Calu3 (cell line): ENCODE measurements at regions not wholly inside any gene's neighbourhood (a gene's known extent, or its start where the extent isn't known, plus 50 kb on each side); places are given as distances from the start of the nearest gene placed in this dataset.
"Not testable (repeated sequence)": the region's sequence is repeated elsewhere in the genome, so short reads cannot be mapped to it uniquely, and the experiment has no call there.

Source experiments
- BruUV-seq: library from RNA; stranded (reverse); fragments of 400-500 nt; replicated peaks from 2 replicates; lab custom pipeline; 2021; lab: Mats Ljungman, UMichigan
- CTCF ChIA-PET: fragments of 300-600 bp; sonication (Branson Sonifier 250); formaldehyde crosslinking; loops from one replicate; lab custom pipeline; 2022; ENCODE audit warnings: antibody characterized with exemption; lab: Charles Lee
- DNase-seq: peaks from one replicate; pipeline ENCODE4 v3.0.0; 2022
- H3K27ac Mint-ChIP-seq: one replicate; pipeline ENCODE4 v1.8.0; 2022; ENCODE audit warnings: mixed read lengths; ENCODE audit not compliant: unreplicated experiment
- H3K27me3 Mint-ChIP-seq: one replicate; pipeline ENCODE4 v1.8.0; 2022; ENCODE audit warnings: mixed read lengths; ENCODE audit not compliant: unreplicated experiment
- H3K36me3 Mint-ChIP-seq: one replicate; pipeline ENCODE4 v1.8.0; 2022; ENCODE audit warnings: mild to moderate bottlenecking, moderate library complexity, mixed read lengths; ENCODE audit not compliant: insufficient read depth, unreplicated experiment
- H3K4me1 Mint-ChIP-seq: one replicate; pipeline ENCODE4 v1.8.0; 2022; ENCODE audit warnings: mild to moderate bottlenecking, low read depth, mixed read lengths; ENCODE audit not compliant: unreplicated experiment
- H3K4me3 Mint-ChIP-seq: one replicate; pipeline ENCODE4 v1.8.0; 2022; ENCODE audit warnings: mild to moderate bottlenecking, low read depth, moderate library complexity, mixed read lengths; ENCODE audit not compliant: unreplicated experiment
- H3K9me3 Mint-ChIP-seq: one replicate; pipeline ENCODE4 v1.8.0; 2022; ENCODE audit warnings: low read depth, mixed read lengths; ENCODE audit not compliant: unreplicated experiment
- intact Hi-C: fragments of 100-400 bp; cut with micrococcal nuclease; formaldehyde crosslinking; loops from one replicate; pipeline ENCODE4 v1.10.0; 2022; ENCODE audit not compliant: unreplicated experiment
- TF ChIP-seq, protein P1 (sequence below): fragments of 200-600 bp; IDR thresholded peaks from one replicate; pipeline ENCODE4 v1.8.0; 2022; ENCODE audit warnings: antibody characterized with exemption; ENCODE audit not compliant: unreplicated experiment

DNA sequence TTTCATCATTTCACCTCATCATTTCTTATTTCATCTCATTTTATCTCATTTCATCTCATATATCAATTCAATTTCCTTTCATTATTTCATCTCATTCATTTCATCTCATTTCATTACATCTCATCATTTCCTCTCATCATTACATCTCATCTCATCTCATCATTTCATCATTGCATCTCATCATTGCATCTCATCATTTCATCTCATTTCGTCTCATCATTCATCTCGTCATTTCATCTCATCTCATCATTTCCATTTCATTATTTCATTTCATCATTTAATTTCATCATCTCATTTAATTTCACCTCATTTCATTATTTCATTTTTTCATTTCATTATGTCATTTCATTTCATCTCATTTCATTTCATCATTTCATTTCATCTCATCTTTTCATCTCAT lies 168.5 kb upstream of the FAM72C start:
- H3K36me3 Mint-ChIP-seq, DNase-seq, H3K27ac Mint-ChIP-seq, BruUV-seq, intact Hi-C loops, H3K9me3 Mint-ChIP-seq, H3K4me1 Mint-ChIP-seq, CTCF ChIA-PET, H3K4me3 Mint-ChIP-seq: not testable (repeated sequence)
- peaks cover 25% of the 10 kb centered on the region for H3K27me3 Mint-ChIP-seq

DNA sequence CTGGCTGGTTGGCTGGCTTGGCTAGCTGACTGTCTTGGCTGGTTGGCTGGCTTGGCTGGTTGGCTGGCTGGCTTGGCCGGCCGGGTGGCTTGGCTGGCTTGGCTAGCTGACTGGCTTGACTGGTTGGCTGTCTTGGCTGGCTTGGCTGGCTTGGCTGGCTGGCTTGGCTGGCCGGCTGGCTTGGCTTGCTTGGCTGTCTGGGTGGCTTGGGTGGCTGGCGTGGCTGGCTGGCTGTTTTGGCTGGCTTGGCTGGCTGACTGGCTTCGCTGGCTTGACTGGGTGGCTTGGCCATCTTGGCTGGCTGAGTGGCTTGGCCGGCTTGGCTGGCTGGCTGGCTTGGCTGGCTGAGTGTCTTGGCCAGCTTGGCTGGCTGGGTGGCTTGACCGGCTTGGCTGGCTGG lies 133.2 kb upstream of the FAM72C start:
- H3K9me3 Mint-ChIP-seq, DNase-seq: not testable (repeated sequence)

DNA sequence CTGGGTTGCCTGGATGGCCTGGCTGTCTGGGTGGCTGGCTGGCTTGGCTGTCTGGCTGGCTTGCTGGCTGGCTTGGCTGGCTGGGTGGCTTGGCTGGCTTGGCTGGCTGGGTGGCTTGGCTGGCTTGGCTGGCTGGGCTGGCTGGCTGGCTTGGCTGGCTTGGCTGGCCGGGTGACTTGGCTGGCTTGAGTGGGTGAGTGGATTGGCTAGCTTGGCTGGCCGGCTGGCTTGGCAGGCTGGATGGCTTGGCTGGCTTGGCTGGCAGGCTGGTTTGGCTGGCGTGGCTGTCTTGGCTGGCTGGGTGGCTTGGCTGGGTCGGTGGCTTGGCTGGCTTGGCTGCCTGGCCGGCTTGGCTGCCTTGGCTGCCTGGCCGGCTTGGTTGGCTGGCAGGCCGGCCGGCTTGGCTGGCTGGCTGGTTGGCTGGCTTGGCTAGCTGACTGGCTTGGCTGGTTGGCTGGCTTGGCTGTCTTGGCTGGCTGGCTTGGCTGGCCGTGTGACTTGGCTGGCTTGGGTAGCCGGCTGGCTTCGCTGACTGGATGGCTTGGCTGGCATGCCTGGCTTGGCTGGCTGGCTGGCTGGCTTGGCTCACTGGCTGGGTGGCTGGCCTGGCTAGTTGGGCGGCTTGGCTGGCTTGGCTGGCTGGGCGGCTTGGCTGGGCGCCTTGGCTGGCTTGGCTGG lies 132.4 kb upstream of the FAM72C start:
- H3K9me3 Mint-ChIP-seq, intact Hi-C loops, CTCF ChIA-PET, H3K4me3 Mint-ChIP-seq, BruUV-seq, H3K27ac Mint-ChIP-seq, H3K4me1 Mint-ChIP-seq, H3K27me3 Mint-ChIP-seq: not testable (repeated sequence)
- peaks cover 10% of the 10 kb centered on the region for H3K36me3 Mint-ChIP-seq
- peak; percentile 43 for DNase-seq

More for the DNA sequence above, 133.2 kb upstream of the FAM72C start:
- H3K27ac Mint-ChIP-seq, H3K4me1 Mint-ChIP-seq, CTCF ChIA-PET, H3K4me3 Mint-ChIP-seq, H3K27me3 Mint-ChIP-seq, intact Hi-C loops, BruUV-seq: not testable (repeated sequence)
- H3K36me3 Mint-ChIP-seq, result peaks cover 10% of the 10 kb centered on the region

DNA sequence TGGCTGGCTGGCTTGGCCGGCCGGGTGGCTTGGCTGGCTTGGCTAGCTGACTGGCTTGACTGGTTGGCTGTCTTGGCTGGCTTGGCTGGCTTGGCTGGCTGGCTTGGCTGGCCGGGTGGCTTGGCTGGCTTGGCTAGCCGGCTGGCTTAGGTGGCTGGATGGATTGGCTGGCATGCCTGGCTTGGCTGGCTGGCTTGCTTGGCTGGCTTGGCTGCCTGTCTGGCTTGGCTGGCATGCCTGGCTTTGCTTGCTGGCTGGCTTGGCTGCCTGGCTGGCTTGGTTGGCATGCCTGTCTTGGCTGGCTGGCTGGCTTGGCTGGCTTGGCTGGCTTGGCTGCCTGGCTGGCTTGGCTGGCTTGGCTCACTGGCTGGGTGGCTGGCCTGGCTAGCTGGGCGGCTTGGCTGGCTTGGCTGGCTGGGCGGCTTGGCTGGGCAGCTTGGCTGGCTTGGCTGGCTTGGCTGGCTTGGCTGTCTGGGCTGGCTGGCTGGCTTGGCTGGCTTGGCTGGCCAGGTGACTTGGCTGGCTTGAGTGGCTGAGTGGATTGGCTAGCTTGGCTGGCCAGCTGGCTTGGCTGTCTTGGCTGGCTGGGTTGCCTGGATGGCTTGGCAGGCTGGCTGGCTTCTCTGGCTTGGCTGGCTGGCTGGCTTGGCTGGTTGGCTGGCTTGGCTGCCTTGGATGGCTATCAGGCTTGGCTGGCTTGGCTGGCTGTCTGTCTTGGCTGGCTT lies 131.5 kb upstream of the FAM72C start:
- H3K4me3 Mint-ChIP-seq, BruUV-seq, intact Hi-C loops, H3K9me3 Mint-ChIP-seq, H3K27me3 Mint-ChIP-seq, CTCF ChIA-PET, H3K27ac Mint-ChIP-seq, H3K4me1 Mint-ChIP-seq: not testable (repeated sequence)
- peak; percentile 51 for DNase-seq
- peaks cover 10% of the 10 kb centered on the region for H3K36me3 Mint-ChIP-seq

DNA sequence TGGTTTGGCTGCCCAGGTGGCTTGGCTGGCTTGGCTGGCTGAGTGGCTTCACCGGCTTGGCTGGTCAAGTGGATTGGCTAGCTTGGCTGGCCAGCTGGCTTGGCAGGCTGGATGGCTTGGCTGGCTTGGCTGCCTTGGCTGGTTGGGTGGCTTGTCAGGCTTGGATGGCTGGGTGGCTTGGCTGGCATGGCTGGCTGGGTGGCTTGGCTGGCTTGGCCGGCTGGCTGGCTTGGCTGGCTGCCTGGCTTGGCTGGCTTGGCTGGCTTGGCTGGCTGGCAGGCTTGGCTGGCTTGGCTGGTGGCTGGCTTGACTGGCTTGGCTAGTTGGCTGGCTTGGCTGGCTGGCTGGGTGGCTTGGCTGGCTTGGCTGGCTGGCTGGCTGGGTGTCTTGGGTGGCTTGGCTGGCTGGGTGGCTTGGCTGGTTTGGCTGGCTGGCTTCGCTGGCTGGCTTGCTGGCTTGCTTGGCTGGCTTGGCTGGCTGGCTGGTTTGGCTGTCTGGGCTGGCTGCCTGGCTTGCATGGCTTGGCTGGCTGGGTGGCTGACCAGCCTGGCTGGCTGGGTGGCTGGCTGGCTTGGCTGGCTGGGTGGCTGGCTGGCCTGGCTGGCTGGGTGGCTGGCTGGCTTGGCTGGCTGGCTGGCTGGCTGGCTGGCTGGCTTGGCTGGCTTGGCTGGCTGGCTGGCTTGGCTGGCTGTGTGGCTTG lies 130.4 kb upstream of the FAM72C start:
- H3K4me3 Mint-ChIP-seq, intact Hi-C loops, H3K9me3 Mint-ChIP-seq, CTCF ChIA-PET, H3K4me1 Mint-ChIP-seq, BruUV-seq, H3K27ac Mint-ChIP-seq, H3K27me3 Mint-ChIP-seq: not testable (repeated sequence)
- H3K36me3 Mint-ChIP-seq, result peaks cover 10% of the 10 kb centered on the region
- DNase-seq, result peak; percentile 5

DNA sequence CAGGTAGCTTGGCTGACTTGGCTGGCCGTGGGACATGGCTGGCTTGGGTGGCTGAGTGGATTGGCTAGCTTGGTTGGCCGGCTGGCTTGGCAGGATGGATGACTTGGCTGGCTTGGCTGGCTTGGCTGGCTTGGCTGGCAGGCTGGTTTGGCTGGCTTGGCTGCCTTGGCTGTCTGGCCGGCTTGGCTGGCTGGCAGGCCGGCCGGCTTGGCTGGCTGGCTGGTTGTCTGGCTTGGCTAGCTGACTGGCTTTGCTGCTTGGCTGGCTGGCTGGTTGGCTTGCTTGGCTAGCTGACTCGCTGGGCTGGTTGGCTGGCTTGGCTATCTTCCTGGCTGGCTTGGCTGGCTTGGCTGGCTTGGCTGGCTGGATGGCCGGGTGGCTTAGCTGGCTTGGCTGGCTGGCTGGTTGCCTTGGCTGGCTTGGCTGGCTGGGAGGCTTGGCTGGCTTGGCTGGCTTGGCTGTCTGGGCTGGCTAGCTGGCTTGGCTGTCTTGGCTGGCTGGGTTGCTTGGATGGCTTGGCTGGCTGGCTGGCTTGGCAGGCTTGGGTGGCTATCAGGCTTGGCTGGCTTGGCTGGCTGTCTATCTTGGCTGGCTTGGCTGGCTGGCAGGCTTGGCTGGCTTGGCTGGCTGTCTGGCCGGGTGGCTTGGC lies 129.7 kb upstream of the FAM72C start:
- intact Hi-C loops, result no loop called here
- Mint-ChIP-seq H3K9me3 (peaks cover 4% of the 10 kb centered on the region), H3K4me1 (no peaks in the 10 kb centered on the region), H3K4me3 (no peak overlapping the region), H3K27ac (no peak overlapping the region), H3K36me3 (peaks cover 10% of the 10 kb centered on the region), H3K27me3 (no peaks in the 10 kb centered on the region)
- DNase-seq, result no peak
- TF ChIP-seq, protein P1, sequence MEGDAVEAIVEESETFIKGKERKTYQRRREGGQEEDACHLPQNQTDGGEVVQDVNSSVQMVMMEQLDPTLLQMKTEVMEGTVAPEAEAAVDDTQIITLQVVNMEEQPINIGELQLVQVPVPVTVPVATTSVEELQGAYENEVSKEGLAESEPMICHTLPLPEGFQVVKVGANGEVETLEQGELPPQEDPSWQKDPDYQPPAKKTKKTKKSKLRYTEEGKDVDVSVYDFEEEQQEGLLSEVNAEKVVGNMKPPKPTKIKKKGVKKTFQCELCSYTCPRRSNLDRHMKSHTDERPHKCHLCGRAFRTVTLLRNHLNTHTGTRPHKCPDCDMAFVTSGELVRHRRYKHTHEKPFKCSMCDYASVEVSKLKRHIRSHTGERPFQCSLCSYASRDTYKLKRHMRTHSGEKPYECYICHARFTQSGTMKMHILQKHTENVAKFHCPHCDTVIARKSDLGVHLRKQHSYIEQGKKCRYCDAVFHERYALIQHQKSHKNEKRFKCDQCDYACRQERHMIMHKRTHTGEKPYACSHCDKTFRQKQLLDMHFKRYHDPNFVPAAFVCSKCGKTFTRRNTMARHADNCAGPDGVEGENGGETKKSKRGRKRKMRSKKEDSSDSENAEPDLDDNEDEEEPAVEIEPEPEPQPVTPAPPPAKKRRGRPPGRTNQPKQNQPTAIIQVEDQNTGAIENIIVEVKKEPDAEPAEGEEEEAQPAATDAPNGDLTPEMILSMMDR, result no peak
- BruUV-seq, result no TSS peak
- CTCF ChIA-PET, result no interaction called here

DNA sequence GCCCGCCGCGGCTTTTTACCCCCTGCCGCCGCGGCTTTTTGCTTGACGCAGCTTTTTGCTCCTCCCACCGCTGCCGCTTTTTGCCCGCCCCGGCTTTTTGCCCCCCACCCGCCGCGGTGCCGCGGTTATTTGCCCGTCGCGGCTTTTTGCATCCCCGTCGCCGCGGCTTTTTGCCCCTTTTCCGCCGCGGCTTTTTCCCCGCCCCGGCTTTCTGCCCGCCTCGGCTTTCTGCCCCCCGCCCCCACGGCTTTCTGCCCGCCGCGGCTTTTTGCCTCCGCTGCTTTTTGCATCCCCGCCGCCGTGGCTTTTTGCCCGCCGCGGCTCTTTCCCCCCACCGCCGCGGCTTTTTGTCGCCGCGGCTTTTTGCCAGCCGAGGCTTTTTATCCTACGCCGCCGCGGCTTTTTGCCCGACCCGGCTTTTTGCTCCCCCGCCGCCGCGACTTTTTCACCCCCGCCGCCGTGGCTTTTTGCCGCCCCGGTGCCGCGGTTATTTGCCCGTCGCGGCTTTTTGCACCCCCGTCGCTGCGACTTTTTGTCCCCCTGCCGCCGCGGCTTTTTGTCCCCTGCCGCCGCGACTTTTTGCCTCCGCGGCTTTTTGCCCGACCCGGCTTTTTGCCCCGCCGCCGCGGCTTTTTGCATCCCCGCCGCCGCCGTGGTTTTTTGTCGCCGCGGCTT lies 105.5 kb upstream of the FAM72C start:
- BruUV-seq, H3K4me1 Mint-ChIP-seq, H3K9me3 Mint-ChIP-seq, intact Hi-C loops, H3K27ac Mint-ChIP-seq, H3K27me3 Mint-ChIP-seq, H3K36me3 Mint-ChIP-seq, CTCF ChIA-PET: not testable (repeated sequence)
- H3K4me3 Mint-ChIP-seq, result peak overlapping the region; percentile 66
- peak; percentile 11 for DNase-seq

DNA sequence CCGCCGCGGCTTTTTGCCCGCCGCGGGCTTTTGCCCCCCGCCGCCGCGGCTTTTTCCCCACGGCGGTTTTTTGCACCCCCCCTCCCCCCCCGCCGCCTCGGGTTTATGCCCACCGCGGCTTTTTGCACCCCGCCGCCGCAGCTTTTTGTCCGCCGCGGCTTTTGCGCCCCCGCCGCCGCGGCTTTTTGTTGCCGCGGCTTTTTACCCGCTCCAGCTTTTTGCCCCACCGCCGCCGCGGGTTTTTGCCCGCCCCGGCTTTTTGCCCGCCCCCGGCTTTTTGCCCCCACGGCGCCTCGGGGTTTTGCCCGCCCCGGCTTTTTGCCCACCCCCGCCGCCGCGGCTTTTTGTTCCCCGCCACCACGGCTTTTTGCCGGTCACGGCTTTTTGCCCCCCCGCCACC lies 104.9 kb upstream of the FAM72C start:
- H3K4me3 Mint-ChIP-seq, BruUV-seq, H3K36me3 Mint-ChIP-seq, H3K27me3 Mint-ChIP-seq, DNase-seq, intact Hi-C loops, CTCF ChIA-PET, H3K4me1 Mint-ChIP-seq, H3K9me3 Mint-ChIP-seq, H3K27ac Mint-ChIP-seq: not testable (repeated sequence)
